ENCODE measurements at regions not wholly inside any gene's neighbourhood (a gene's known extent, or its start where the extent isn't known, plus 50 kb on each side); places are given as distances from the start of the nearest gene placed in this dataset.
"Not testable (repeated sequence)": the region's sequence is repeated elsewhere in the genome, so short reads cannot be mapped to it uniquely, and the experiment has no call there.

- intact Hi-C loops (cut with micrococcal nuclease): no loop called here
These were observed 85.2 kb downstream of the POLR1F start for GRCh38 chr7:19623676-19624075.

- intact Hi-C loops (cut with micrococcal nuclease): no loop called here
These were observed 87.1 kb downstream of the POLR1F start for GRCh38 chr7:19621740-19622139.

GRCh38 chr7:19620470-19620869, 88.4 kb downstream of the POLR1F start:
- intact Hi-C loops (cut with micrococcal nuclease): no loop called here

- intact Hi-C loops (cut with micrococcal nuclease): no loop called here
These were observed 89.7 kb downstream of the POLR1F start for GRCh38 chr7:19619122-19619521.

- intact Hi-C loops (cut with micrococcal nuclease): no loop called here
These were observed 90.9 kb downstream of the POLR1F start for GRCh38 chr7:19617901-19618300.

- intact Hi-C loops (cut with micrococcal nuclease): no loop called here
These were observed 98.5 kb downstream of the POLR1F start for GRCh38 chr7:19610194-19610943.

- intact Hi-C loops (cut with micrococcal nuclease): no loop called here
These were observed 119.4 kb downstream of the POLR1F start for GRCh38 chr7:19589446-19589845.

GRCh38 chr7:19587291-19587690, 121.5 kb downstream of the POLR1F start:
- intact Hi-C loops (cut with micrococcal nuclease): no loop called here

- intact Hi-C loops (cut with micrococcal nuclease): no loop called here
These were observed 123.1 kb downstream of the POLR1F start for GRCh38 chr7:19585761-19586160.

- intact Hi-C loops (cut with micrococcal nuclease): no loop called here
These were observed 132.8 kb downstream of the POLR1F start for GRCh38 chr7:19575909-19576557.

- intact Hi-C loops (cut with micrococcal nuclease): no loop called here
These were observed 134.7 kb downstream of the POLR1F start for GRCh38 chr7:19574131-19574530.

GRCh38 chr7:19572566-19572965, 136.3 kb downstream of the POLR1F start:
- intact Hi-C loops (cut with micrococcal nuclease): no loop called here

GRCh38 chr7:19567011-19567410, 141.8 kb downstream of the POLR1F start:
- intact Hi-C loops (cut with micrococcal nuclease): no loop called here

- intact Hi-C loops (cut with micrococcal nuclease): no loop called here
These were observed 143.2 kb downstream of the POLR1F start for GRCh38 chr7:19565602-19566001.

- intact Hi-C loops (cut with micrococcal nuclease): no loop called here
These were observed 147.6 kb downstream of the POLR1F start for GRCh38 chr7:19561121-19561805.

- intact Hi-C loops (cut with micrococcal nuclease): no loop called here
These were observed 148.5 kb downstream of the POLR1F start for GRCh38 chr7:19560111-19560883.

GRCh38 chr7:19558527-19558926, 150.3 kb downstream of the POLR1F start:
- intact Hi-C loops (cut with micrococcal nuclease): no loop called here

GRCh38 chr7:19557726-19558465, 150.9 kb downstream of the POLR1F start:
- intact Hi-C loops (cut with micrococcal nuclease): no loop called here

GRCh38 chr7:19554581-19554980, 154.3 kb downstream of the POLR1F start:
- intact Hi-C loops (cut with micrococcal nuclease): loop anchor here (5.0 kb wide), 1 partner anchor 113 kb away; no protein-coding TSS in a partner anchor

GRCh38 chr7:19552576-19552975, 156.3 kb downstream of the POLR1F start:
- intact Hi-C loops (cut with micrococcal nuclease): loop anchor here (2.0 to 5.0 kb wide), 2 partner anchors 14 to 115 kb away; no protein-coding TSS in a partner anchor

- intact Hi-C loops (cut with micrococcal nuclease): not testable (repeated sequence)
These were observed 159.6 kb downstream of the POLR1F start for GRCh38 chr7:19549246-19549645.
